GM11168 (cell line): ENCODE measurements at regions not wholly inside any gene's neighbourhood (a gene's known extent, or its start where the extent isn't known, plus 50 kb on each side); places are given as distances from the start of the nearest gene placed in this dataset.

Source experiments
- in situ Hi-C: fragments of 300-500 bp; cut with MboI; formaldehyde crosslinking; loops from one replicate; pipeline ENCODE4 v1.12.0; 2022; ENCODE audit warnings: low sequenced_read_pairs; ENCODE audit not compliant: unreplicated experiment

- in situ Hi-C loops, result no loop called here
Observed at GRCh38 chr6:18897350-18897749, 510.2 kb downstream of the RNF144B start.

- in situ Hi-C loops, result no loop called here
Observed at GRCh38 chr6:18904681-18905080, 517.5 kb downstream of the RNF144B start.

- in situ Hi-C loops, result no loop called here
Observed at GRCh38 chr6:18920701-18921100, 533.6 kb downstream of the RNF144B start.

- in situ Hi-C loops, result no loop called here
Observed at GRCh38 chr6:18931086-18931485, 543.9 kb downstream of the RNF144B start.

GRCh38 chr6:18958146-18958545 is 571.0 kb downstream of the RNF144B start:
- in situ Hi-C loops, result no loop called here

GRCh38 chr6:18961566-18961965 is 574.4 kb downstream of the RNF144B start:
- in situ Hi-C loops, result no loop called here

GRCh38 chr6:18962361-18962905 is 575.3 kb downstream of the RNF144B start:
- in situ Hi-C loops, result no loop called here

- in situ Hi-C loops, result no loop called here
Observed at GRCh38 chr6:18963439-18963838, 576.3 kb downstream of the RNF144B start.

- in situ Hi-C loops, result no loop called here
Observed at GRCh38 chr6:18973251-18973650, 586.1 kb downstream of the RNF144B start.

GRCh38 chr6:18976091-18976490 is 588.9 kb downstream of the RNF144B start:
- in situ Hi-C loops, result loop anchor here (25.0 kb wide), 1 partner anchor 1086 kb away; no protein-coding TSS in a partner anchor

- in situ Hi-C loops, result loop anchor here (25.0 kb wide), 1 partner anchor 1085 kb away; no protein-coding TSS in a partner anchor
Observed at GRCh38 chr6:18976966-18977365, 589.8 kb downstream of the RNF144B start.

GRCh38 chr6:18978337-18979128 is 591.4 kb downstream of the RNF144B start:
- in situ Hi-C loops, result loop anchor here (25.0 kb wide), 1 partner anchor 1084 kb away; no protein-coding TSS in a partner anchor

- in situ Hi-C loops, result loop anchor here (25.0 kb wide), 1 partner anchor 1077 kb away; no protein-coding TSS in a partner anchor
Observed at GRCh38 chr6:18985061-18985460, 597.9 kb downstream of the RNF144B start.

- in situ Hi-C loops, result loop anchor here (25.0 kb wide), 1 partner anchor 1076 kb away; no protein-coding TSS in a partner anchor
Observed at GRCh38 chr6:18985996-18986395, 598.8 kb downstream of the RNF144B start.

GRCh38 chr6:18988636-18989035 is 601.5 kb downstream of the RNF144B start:
- in situ Hi-C loops, result loop anchor here (25.0 kb wide), 1 partner anchor 1074 kb away; no protein-coding TSS in a partner anchor

- in situ Hi-C loops, result loop anchor here (25.0 kb wide), 1 partner anchor 1072 kb away; no protein-coding TSS in a partner anchor
Observed at GRCh38 chr6:18990059-18990978, 603.2 kb downstream of the RNF144B start.

- in situ Hi-C loops, result loop anchor here (25.0 kb wide), 1 partner anchor 1065 kb away; no protein-coding TSS in a partner anchor
Observed at GRCh38 chr6:18997375-18997826, 610.3 kb downstream of the RNF144B start.

- in situ Hi-C loops, result no loop called here
Observed at GRCh38 chr6:19002976-19003560, 615.9 kb downstream of the RNF144B start.

- in situ Hi-C loops, result no loop called here
Observed at GRCh38 chr6:19004176-19004575, 617.0 kb downstream of the RNF144B start.

- in situ Hi-C loops, result no loop called here
Observed at GRCh38 chr6:19009769-19010168, 622.6 kb downstream of the RNF144B start.
